Chondrocyte (in vitro differentiated cells): ENCODE measurements at regions not wholly inside any gene's neighbourhood (a gene's known extent, or its start where the extent isn't known, plus 50 kb on each side); places are given as distances from the start of the nearest gene placed in this dataset.

Experiments used
- DNase-seq: peaks from one replicate; pipeline ENCODE4 v3.0.0; 2021; ENCODE audit warnings: mixed read lengths, low spot score
- H3K27ac Mint-ChIP-seq: one replicate; pipeline ENCODE4 v1.8.0; 2021; ENCODE audit warnings: mild to moderate bottlenecking, moderate library complexity, mixed read lengths; ENCODE audit not compliant: unreplicated experiment
- H3K27me3 Mint-ChIP-seq: 2 replicates; pipeline ENCODE4 v1.8.0; 2021; ENCODE audit warnings: low read depth, mixed read lengths
- H3K36me3 Mint-ChIP-seq: 2 replicates; pipeline ENCODE4 v1.8.0; 2021; ENCODE audit warnings: low read depth, mixed read lengths
- H3K4me1 Mint-ChIP-seq: 2 replicates; pipeline ENCODE4 v1.8.0; 2021; ENCODE audit warnings: low read depth, mild to moderate bottlenecking, mixed read lengths
- H3K4me3 Mint-ChIP-seq: one replicate; pipeline ENCODE4 v1.8.0; 2021; ENCODE audit warnings: mild to moderate bottlenecking, moderate library complexity, mixed read lengths; ENCODE audit not compliant: unreplicated experiment
- H3K9me3 Mint-ChIP-seq: 2 replicates; pipeline ENCODE4 v1.8.0; 2021; ENCODE audit warnings: low read depth, mixed read lengths
- TF ChIP-seq, protein P1 (sequence below): fragments of 200-600 bp; sonication (generic); IDR thresholded peaks from 2 replicates; pipeline ENCODE4 v1.5.0; 2021; ENCODE audit warnings: antibody characterized with exemption, mild to moderate bottlenecking, moderate library complexity

DNA sequence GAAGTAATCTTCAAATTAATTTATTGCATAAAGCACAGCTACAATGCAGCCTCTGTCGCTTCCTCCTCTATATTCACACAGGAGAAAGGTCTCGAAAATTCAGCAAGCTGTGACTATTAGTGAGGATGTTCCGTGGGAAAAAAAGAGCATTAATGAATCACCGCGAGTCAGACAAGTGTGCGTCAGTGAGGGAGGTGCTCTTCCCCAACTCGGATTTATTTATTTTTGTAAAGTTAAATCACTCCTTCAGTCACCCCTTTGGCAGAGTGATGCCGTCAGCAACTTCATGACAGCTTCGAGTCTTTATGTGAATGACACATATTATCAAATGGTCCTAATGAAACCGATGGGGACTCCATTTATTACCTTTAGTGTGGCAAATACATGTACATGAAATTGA is 648.9 kb upstream of the SALL3 start:
- Mint-ChIP-seq H3K27ac (no peak overlapping the region), H3K4me1 (no peaks in the 10 kb centered on the region), H3K36me3 (no peaks in the 10 kb centered on the region), H3K27me3 (no peaks in the 10 kb centered on the region), H3K4me3 (no peak overlapping the region), H3K9me3 (peaks cover 9% of the 10 kb centered on the region)
- TF ChIP-seq, protein P1, sequence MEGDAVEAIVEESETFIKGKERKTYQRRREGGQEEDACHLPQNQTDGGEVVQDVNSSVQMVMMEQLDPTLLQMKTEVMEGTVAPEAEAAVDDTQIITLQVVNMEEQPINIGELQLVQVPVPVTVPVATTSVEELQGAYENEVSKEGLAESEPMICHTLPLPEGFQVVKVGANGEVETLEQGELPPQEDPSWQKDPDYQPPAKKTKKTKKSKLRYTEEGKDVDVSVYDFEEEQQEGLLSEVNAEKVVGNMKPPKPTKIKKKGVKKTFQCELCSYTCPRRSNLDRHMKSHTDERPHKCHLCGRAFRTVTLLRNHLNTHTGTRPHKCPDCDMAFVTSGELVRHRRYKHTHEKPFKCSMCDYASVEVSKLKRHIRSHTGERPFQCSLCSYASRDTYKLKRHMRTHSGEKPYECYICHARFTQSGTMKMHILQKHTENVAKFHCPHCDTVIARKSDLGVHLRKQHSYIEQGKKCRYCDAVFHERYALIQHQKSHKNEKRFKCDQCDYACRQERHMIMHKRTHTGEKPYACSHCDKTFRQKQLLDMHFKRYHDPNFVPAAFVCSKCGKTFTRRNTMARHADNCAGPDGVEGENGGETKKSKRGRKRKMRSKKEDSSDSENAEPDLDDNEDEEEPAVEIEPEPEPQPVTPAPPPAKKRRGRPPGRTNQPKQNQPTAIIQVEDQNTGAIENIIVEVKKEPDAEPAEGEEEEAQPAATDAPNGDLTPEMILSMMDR: no peak
- no peak for DNase-seq

- H3K27ac Mint-ChIP-seq: no peak overlapping the region
- no peaks in the 10 kb centered on the region for H3K4me1 Mint-ChIP-seq
- no peak for DNase-seq
- H3K27me3 Mint-ChIP-seq: no peaks in the 10 kb centered on the region
- peaks cover 20% of the 10 kb centered on the region for H3K9me3 Mint-ChIP-seq
- TF ChIP-seq, protein P1: no peak
- no peaks in the 10 kb centered on the region for H3K36me3 Mint-ChIP-seq
- H3K4me3 Mint-ChIP-seq: no peak overlapping the region
Measured at GRCh38 chr18:78352910-78353309, 626.7 kb upstream of the SALL3 start.

GRCh38 chr18:78362198-78362597 is 617.4 kb upstream of the SALL3 start:
- no peaks in the 10 kb centered on the region for H3K4me1 Mint-ChIP-seq
- no peak for DNase-seq
- H3K27ac Mint-ChIP-seq: no peak overlapping the region
- H3K36me3 Mint-ChIP-seq: no peaks in the 10 kb centered on the region
- no peaks in the 10 kb centered on the region for H3K27me3 Mint-ChIP-seq
- H3K4me3 Mint-ChIP-seq: no peak overlapping the region
- TF ChIP-seq, protein P1: no peak
- peaks cover 44% of the 10 kb centered on the region for H3K9me3 Mint-ChIP-seq

GRCh38 chr18:78363556-78364387 is 615.8 kb upstream of the SALL3 start:
- H3K36me3 Mint-ChIP-seq: no peaks in the 10 kb centered on the region
- H3K9me3 Mint-ChIP-seq: peaks cover 34% of the 10 kb centered on the region
- no peak for DNase-seq
- no peak overlapping the region for H3K27ac Mint-ChIP-seq
- H3K27me3 Mint-ChIP-seq: no peaks in the 10 kb centered on the region
- TF ChIP-seq, protein P1: no peak
- no peak overlapping the region for H3K4me3 Mint-ChIP-seq
- H3K4me1 Mint-ChIP-seq: no peaks in the 10 kb centered on the region

- TF ChIP-seq, protein P1: no peak
- Mint-ChIP-seq H3K4me3 (no peak overlapping the region), H3K4me1 (no peaks in the 10 kb centered on the region), H3K27me3 (no peaks in the 10 kb centered on the region), H3K27ac (no peak overlapping the region), H3K36me3 (no peaks in the 10 kb centered on the region), H3K9me3 (peaks cover 27% of the 10 kb centered on the region)
- DNase-seq: no peak
Measured at GRCh38 chr18:78364388-78364960, 615.1 kb upstream of the SALL3 start.
